Stomach smooth muscle (tissue), 2 donors: ENCODE measurements at regions not wholly inside any gene's neighbourhood (a gene's known extent, or its start where the extent isn't known, plus 50 kb on each side); places are given as distances from the start of the nearest gene placed in this dataset.
"Not testable (repeated sequence)": the region's sequence is repeated elsewhere in the genome, so short reads cannot be mapped to it uniquely, and the experiment has no call there.

Source experiments
- H3K27ac ChIP-seq: one replicate; pipeline ENCODE4 v1.7.0; 2013; ENCODE audit warnings: mild to moderate bottlenecking, low read length, inconsistent platforms
- H3K27me3 ChIP-seq, 2 donors: one replicate each; pipeline ENCODE4 v1.7.0; 2013; ENCODE audit warnings: low read length in 2 of 2; ENCODE audit not compliant: insufficient read depth in 2 of 2, control insufficient read depth in 1 of 2
- H3K36me3 ChIP-seq, 2 donors: one replicate each; pipeline ENCODE4 v1.7.0; 2013; ENCODE audit warnings: low read length in 2 of 2; ENCODE audit not compliant: control insufficient read depth in 2 of 2, insufficient read depth in 2 of 2
- H3K4me1 ChIP-seq: one replicate; pipeline ENCODE4 v1.7.0; 2013; ENCODE audit warnings: low read length; ENCODE audit not compliant: control insufficient read depth, insufficient read depth
- H3K4me3 ChIP-seq, 2 donors: one replicate each; pipeline ENCODE4 v1.7.0; 2013; ENCODE audit warnings: low read length in 2 of 2
- H3K9ac ChIP-seq, 2 donors: one replicate each; pipeline ENCODE4 v1.7.0; 2013; ENCODE audit warnings: low read length in 2 of 2, mild to moderate bottlenecking in 1 of 2
- H3K9me3 ChIP-seq, 2 donors: one replicate each; pipeline ENCODE4 v1.7.0; 2013; ENCODE audit warnings: low read length in 2 of 2; ENCODE audit not compliant: control insufficient read depth in 2 of 2
- donor health status: healthy.
- donor health status: Pancreatic carcinoma.

GRCh38 chr4:178010596-178010995 lies 568.4 kb upstream of the AGA start:
- no peak overlapping the region for H3K27ac ChIP-seq
- no peak overlapping the region for H3K4me3 ChIP-seq
- no peak overlapping the region for H3K9ac ChIP-seq
- H3K9me3 ChIP-seq: peaks cover 0 to 3% of the 10 kb centered on the region in 2 donors
- no peaks in the 10 kb centered on the region for H3K27me3 ChIP-seq
- H3K4me1 ChIP-seq: no peaks in the 10 kb centered on the region
- no peaks in the 10 kb centered on the region for H3K36me3 ChIP-seq

GRCh38 chr4:178015046-178015445 lies 572.8 kb upstream of the AGA start:
- not testable (repeated sequence) for H3K36me3 ChIP-seq, H3K9me3 ChIP-seq, H3K9ac ChIP-seq, H3K4me3 ChIP-seq, H3K27me3 ChIP-seq, H3K4me1 ChIP-seq, H3K27ac ChIP-seq

DNA sequence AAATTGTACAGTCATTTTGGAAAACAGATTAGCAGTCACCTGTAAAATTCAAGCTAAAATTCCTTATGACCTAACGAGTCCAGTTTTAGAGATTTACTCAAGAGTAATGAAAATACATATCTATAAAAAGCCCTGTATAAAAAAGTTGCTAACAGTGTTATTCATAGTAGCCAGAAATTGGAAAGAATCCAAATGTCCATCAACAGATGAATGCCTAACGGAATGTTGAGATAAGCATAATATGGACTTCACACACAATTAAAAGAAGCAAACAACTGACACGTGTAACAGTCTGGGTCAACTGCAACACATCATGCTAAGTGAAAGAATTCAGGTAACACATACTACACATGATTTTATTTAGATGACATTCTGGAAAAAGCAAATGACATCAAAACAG lies 584.8 kb upstream of the AGA start:
- Histone ChIP-seq H3K27ac (no peak overlapping the region), H3K9ac (no peak overlapping the region), H3K36me3 (no peaks in the 10 kb centered on the region), H3K4me1 (no peaks in the 10 kb centered on the region), H3K27me3 (no peaks in the 10 kb centered on the region), H3K4me3 (no peak overlapping the region), H3K9me3 (no peaks in the 10 kb centered on the region)

- H3K4me1 ChIP-seq: no peaks in the 10 kb centered on the region
- no peak overlapping the region for H3K9ac ChIP-seq
- H3K27me3 ChIP-seq: no peaks in the 10 kb centered on the region
- no peaks in the 10 kb centered on the region for H3K36me3 ChIP-seq
- H3K27ac ChIP-seq: no peak overlapping the region
- H3K4me3 ChIP-seq: no peak overlapping the region
- no peaks in the 10 kb centered on the region for H3K9me3 ChIP-seq
Observed at GRCh38 chr4:178027796-178028195, 585.6 kb upstream of the AGA start.

GRCh38 chr4:178028481-178028880 lies 586.2 kb upstream of the AGA start:
- Histone ChIP-seq H3K27me3 (no peaks in the 10 kb centered on the region), H3K27ac (no peak overlapping the region), H3K4me3 (no peak overlapping the region), H3K4me1 (no peaks in the 10 kb centered on the region), H3K36me3 (no peaks in the 10 kb centered on the region), H3K9me3 (no peaks in the 10 kb centered on the region), H3K9ac (no peak overlapping the region)

DNA sequence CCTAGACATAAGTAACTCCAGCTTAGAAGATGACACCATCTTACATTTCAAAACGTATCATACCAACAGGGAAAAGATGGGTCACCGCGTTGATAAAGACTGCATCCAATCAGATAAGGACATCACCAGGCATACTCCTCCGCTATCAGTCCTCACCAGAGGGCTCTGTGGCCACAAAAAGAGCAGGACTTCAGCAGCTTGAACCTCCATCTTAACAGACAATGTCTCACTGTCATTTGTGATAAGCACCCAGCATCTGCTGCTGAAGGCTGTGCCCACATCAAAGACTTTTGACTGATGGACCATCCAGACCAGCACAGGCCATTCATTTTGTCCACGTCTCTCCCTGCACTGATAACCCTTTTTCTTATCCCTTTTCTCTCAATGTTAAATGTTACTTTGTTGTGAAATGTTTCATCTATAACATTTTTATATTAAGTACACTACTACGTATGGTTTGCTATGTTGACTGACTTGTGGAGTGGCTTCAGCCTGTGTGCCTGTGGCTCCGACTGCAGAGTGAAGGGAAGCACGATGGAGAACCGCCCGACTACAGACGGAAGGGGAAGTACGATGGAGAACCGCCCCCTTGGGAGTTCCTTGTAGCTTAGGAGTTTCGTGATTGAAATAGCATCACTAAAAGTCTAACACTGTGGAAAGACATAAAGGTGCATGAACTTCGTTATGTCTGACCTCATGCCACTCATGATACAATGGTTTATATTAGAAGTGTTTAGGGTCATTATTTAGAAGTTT lies 595.4 kb upstream of the AGA start:
- Histone ChIP-seq H3K9me3 (no peaks in the 10 kb centered on the region), H3K9ac (no peak overlapping the region), H3K4me1 (no peaks in the 10 kb centered on the region), H3K27ac (no peak overlapping the region), H3K36me3 (no peaks in the 10 kb centered on the region), H3K4me3 (no peak overlapping the region), H3K27me3 (no peaks in the 10 kb centered on the region)

GRCh38 chr4:178056996-178057395 lies 614.8 kb upstream of the AGA start:
- Histone ChIP-seq H3K9me3 (no peaks in the 10 kb centered on the region), H3K9ac (no peak overlapping the region), H3K27me3 (no peaks in the 10 kb centered on the region), H3K36me3 (no peaks in the 10 kb centered on the region), H3K4me3 (no peak overlapping the region), H3K4me1 (no peaks in the 10 kb centered on the region), H3K27ac (no peak overlapping the region)

GRCh38 chr4:178063568-178063967 lies 621.3 kb upstream of the AGA start:
- no peaks in the 10 kb centered on the region for H3K9me3 ChIP-seq
- no peaks in the 10 kb centered on the region for H3K36me3 ChIP-seq
- H3K4me3 ChIP-seq: no peak overlapping the region
- H3K9ac ChIP-seq: no peak overlapping the region
- no peaks in the 10 kb centered on the region for H3K4me1 ChIP-seq
- no peaks in the 10 kb centered on the region for H3K27me3 ChIP-seq
- no peak overlapping the region for H3K27ac ChIP-seq

DNA sequence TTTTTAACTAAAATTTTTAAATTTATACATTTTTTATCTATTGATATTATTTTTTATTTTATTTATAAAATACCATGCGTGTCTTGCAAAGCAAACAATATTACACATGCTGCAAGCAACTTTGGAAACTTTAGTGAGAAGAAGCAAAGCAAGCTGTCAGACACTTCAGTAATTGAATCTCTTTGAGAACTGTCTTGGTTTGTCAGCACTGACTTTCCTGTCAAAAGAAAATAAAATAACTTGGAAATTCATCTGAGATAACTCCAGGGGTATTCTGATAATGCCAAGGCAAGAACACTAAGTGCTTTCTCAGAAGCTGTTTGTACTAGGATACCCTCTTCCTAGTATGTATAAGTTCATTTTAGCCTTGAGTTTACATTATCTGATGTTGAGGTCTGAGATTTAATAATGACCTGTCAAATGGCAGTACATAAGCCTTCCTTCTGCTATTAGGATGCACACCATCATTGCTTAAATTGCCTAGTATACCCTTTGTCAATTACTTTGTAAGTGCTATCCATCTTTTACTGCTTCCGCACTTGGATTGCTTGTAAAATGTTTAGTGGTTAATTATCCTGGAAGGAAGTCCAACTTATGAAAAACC lies 624.2 kb upstream of the AGA start:
- Histone ChIP-seq H3K36me3 (no peaks in the 10 kb centered on the region), H3K27ac (no peak overlapping the region), H3K4me1 (no peaks in the 10 kb centered on the region), H3K9me3 (no peaks in the 10 kb centered on the region), H3K27me3 (no peaks in the 10 kb centered on the region), H3K4me3 (no peak overlapping the region), H3K9ac (no peak overlapping the region)

- Histone ChIP-seq H3K4me3 (no peak overlapping the region), H3K36me3 (no peaks in the 10 kb centered on the region), H3K4me1 (no peaks in the 10 kb centered on the region), H3K9ac (no peak overlapping the region), H3K27ac (no peak overlapping the region), H3K9me3 (no peaks in the 10 kb centered on the region), H3K27me3 (no peaks in the 10 kb centered on the region)
Observed at GRCh38 chr4:178068136-178068535, 625.9 kb upstream of the AGA start.

- Histone ChIP-seq H3K4me1 (no peaks in the 10 kb centered on the region), H3K9me3 (no peaks in the 10 kb centered on the region), H3K27me3 (no peaks in the 10 kb centered on the region), H3K27ac (no peak overlapping the region), H3K4me3 (no peak overlapping the region), H3K9ac (no peak overlapping the region), H3K36me3 (no peaks in the 10 kb centered on the region)
Observed at GRCh38 chr4:178070163-178070562, 627.9 kb upstream of the AGA start.
